HG03025 (cell line): ENCODE measurements at regions not wholly inside any gene's neighbourhood (a gene's known extent, or its start where the extent isn't known, plus 50 kb on each side); places are given as distances from the start of the nearest gene placed in this dataset.
A peak's percentile ranks its signal among the peaks of the same experiment; 100 is the strongest.

ENCODE experiments used
- ATAC-seq: cut with Tn5 transposase; IDR thresholded peaks from one replicate; pipeline ENCODE4 v1.9.1; 2021; ENCODE audit warnings: mild to moderate bottlenecking, moderate library complexity; ENCODE audit not compliant: unreplicated experiment, low FRiP score

- ATAC-seq = no peak
Measured at GRCh38 chr4:123562994-123563750, 166.6 kb downstream of the SPRY1 start.

GRCh38 chr4:123564758-123565346, 168.3 kb downstream of the SPRY1 start:
- ATAC-seq = peak; percentile 100

- no peak for ATAC-seq
Measured at GRCh38 chr4:123568936-123569335, 172.3 kb downstream of the SPRY1 start.

GRCh38 chr4:123569541-123569940, 172.9 kb downstream of the SPRY1 start:
- ATAC-seq = no peak

GRCh38 chr4:123573866-123574508, 177.4 kb downstream of the SPRY1 start:
- no peak for ATAC-seq

- no peak for ATAC-seq
Measured at GRCh38 chr4:123575291-123575690, 178.7 kb downstream of the SPRY1 start.

GRCh38 chr4:123577225-123577906, 180.8 kb downstream of the SPRY1 start:
- no peak for ATAC-seq

- ATAC-seq = no peak
Measured at GRCh38 chr4:123578276-123579029, 181.9 kb downstream of the SPRY1 start.

- ATAC-seq = no peak
Measured at GRCh38 chr4:123579961-123580360, 183.4 kb downstream of the SPRY1 start.

- ATAC-seq = no peak
Measured at GRCh38 chr4:123580981-123581664, 184.5 kb downstream of the SPRY1 start.

GRCh38 chr4:123581802-123582201, 185.2 kb downstream of the SPRY1 start:
- ATAC-seq = no peak

- no peak for ATAC-seq
Measured at GRCh38 chr4:123583043-123583442, 186.4 kb downstream of the SPRY1 start.

GRCh38 chr4:123585111-123585510, 188.5 kb downstream of the SPRY1 start:
- ATAC-seq = no peak

- ATAC-seq = peak; percentile 12
Measured at GRCh38 chr4:123587983-123588494, 191.4 kb downstream of the SPRY1 start.

- ATAC-seq = peak; percentile 82
Measured at GRCh38 chr4:123588631-123589241, 192.1 kb downstream of the SPRY1 start.

GRCh38 chr4:123589301-123589700, 192.7 kb downstream of the SPRY1 start:
- ATAC-seq = no peak

GRCh38 chr4:123591875-123592274, 195.3 kb downstream of the SPRY1 start:
- no peak for ATAC-seq

- no peak for ATAC-seq
Measured at GRCh38 chr4:123593655-123594054, 197.1 kb downstream of the SPRY1 start.

- no peak for ATAC-seq
Measured at GRCh38 chr4:123596805-123597204, 200.2 kb downstream of the SPRY1 start.
